Central memory CD8-positive, alpha-beta T cell (primary cell): ENCODE measurements at regions not wholly inside any gene's neighbourhood (a gene's known extent, or its start where the extent isn't known, plus 50 kb on each side); places are given as distances from the start of the nearest gene placed in this dataset.

Experiments
- ATAC-seq: fragments of 150-1000 bp; cut with Tn5 transposase; replicated peaks from 2 replicates; pipeline ENCODE4 v1.10.0; 2022; ENCODE audit warnings: mild to moderate bottlenecking, moderate FRiP score, moderate number of reproducible peaks; ENCODE audit not compliant: poor library complexity, severe bottlenecking; ENCODE audit errors: extremely low read depth
- DNase-seq, 2 donors: peaks; one replicate each; pipeline ENCODE4 v3.0.0; 2021; ENCODE audit warnings: low spot score in 2 of 2
- H3K27ac Mint-ChIP-seq: one replicate; pipeline ENCODE4 v1.8.0; 2022; ENCODE audit warnings: low read depth, mild to moderate bottlenecking, moderate library complexity, mixed read lengths
- H3K27me3 Mint-ChIP-seq: one replicate; pipeline ENCODE4 v1.8.0; 2022; ENCODE audit warnings: mixed read lengths
- H3K36me3 Mint-ChIP-seq: one replicate; pipeline ENCODE4 v1.8.0; 2022; ENCODE audit warnings: mild to moderate bottlenecking, moderate library complexity, mixed read lengths; ENCODE audit not compliant: insufficient read depth
- H3K4me1 Mint-ChIP-seq: one replicate; pipeline ENCODE4 v1.8.0; 2022; ENCODE audit warnings: mixed read lengths
- H3K4me3 Mint-ChIP-seq: one replicate; pipeline ENCODE4 v1.8.0; 2022; ENCODE audit warnings: mild to moderate bottlenecking, moderate library complexity, mixed read lengths
- H3K9me3 Mint-ChIP-seq: one replicate; pipeline ENCODE4 v1.8.0; 2022; ENCODE audit warnings: mixed read lengths

DNA sequence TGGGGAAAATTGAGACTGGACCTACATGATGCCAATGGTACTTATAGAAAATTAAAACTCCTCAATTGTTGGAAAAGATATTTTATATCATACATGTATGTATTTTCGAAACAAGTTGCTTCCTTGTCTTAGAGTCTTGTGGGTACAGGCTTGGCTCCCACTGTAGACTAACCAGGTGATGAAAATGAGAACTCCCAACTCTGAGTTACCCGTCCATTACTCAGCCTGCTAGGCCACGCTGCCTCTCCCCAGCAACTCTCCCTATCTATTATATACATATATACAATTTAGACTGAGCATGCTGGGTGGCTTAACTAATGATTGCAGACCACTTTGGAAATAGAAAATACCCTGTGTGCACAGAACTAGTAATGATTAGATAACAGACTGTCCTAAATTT is 628.7 kb downstream of the LMO4 start:
- Mint-ChIP-seq H3K4me3 (no peak overlapping the region), H3K36me3 (no peaks in the 10 kb centered on the region), H3K27ac (no peak overlapping the region), H3K9me3 (no peaks in the 10 kb centered on the region), H3K4me1 (no peaks in the 10 kb centered on the region), H3K27me3 (peaks cover 39% of the 10 kb centered on the region)
- ATAC-seq = no peak
- DNase-seq = no peak

DNA sequence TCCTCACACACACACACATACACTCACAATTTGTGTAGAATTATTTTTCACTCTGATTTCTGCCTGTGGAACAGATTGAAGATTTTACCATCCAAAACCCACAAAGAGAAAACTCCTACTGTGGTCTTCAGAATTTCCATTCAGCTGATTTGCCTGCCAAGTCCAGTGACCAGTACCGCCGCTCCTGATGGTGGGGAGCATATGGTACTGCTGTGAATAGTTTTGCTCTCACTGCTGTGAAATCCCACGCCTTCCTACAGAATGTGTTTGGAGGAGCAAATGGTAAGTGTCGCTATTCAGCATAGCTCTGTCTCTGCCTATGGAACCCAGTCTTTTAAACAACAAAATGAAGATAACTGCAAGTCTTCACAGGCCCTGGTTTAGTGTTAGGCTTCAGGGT is 629.5 kb downstream of the LMO4 start:
- no peaks in the 10 kb centered on the region for H3K9me3 Mint-ChIP-seq
- H3K4me3 Mint-ChIP-seq = no peak overlapping the region
- ATAC-seq (no peak), DNase-seq (no peak)
- no peaks in the 10 kb centered on the region for H3K4me1 Mint-ChIP-seq
- H3K36me3 Mint-ChIP-seq = no peaks in the 10 kb centered on the region
- peaks cover 36% of the 10 kb centered on the region for H3K27me3 Mint-ChIP-seq
- no peak overlapping the region for H3K27ac Mint-ChIP-seq

DNA sequence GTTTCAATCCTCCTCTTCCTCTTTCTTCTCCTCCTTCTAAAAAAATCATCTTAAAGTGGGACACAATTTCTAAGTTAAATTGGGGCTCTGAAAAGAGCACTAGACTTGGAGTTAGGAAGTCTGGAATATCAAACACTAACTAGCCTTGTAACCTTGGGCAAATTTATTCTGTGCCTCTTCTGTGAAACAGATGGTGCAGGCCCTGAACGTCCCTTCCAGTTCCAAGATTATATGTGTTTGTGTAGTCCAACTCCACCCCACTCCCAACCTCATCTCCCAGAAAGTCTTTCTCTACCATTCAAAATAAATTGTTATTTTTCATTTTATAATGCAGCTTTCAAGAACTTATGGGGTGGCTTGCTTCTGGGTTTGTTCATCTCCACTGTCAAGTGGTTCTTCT is 630.0 kb downstream of the LMO4 start:
- DNase-seq = no peak
- H3K27ac Mint-ChIP-seq = no peak overlapping the region
- H3K27me3 Mint-ChIP-seq = peaks cover 36% of the 10 kb centered on the region
- ATAC-seq = no peak
- no peaks in the 10 kb centered on the region for H3K36me3 Mint-ChIP-seq
- no peaks in the 10 kb centered on the region for H3K4me1 Mint-ChIP-seq
- H3K4me3 Mint-ChIP-seq = no peak overlapping the region
- no peaks in the 10 kb centered on the region for H3K9me3 Mint-ChIP-seq

DNA sequence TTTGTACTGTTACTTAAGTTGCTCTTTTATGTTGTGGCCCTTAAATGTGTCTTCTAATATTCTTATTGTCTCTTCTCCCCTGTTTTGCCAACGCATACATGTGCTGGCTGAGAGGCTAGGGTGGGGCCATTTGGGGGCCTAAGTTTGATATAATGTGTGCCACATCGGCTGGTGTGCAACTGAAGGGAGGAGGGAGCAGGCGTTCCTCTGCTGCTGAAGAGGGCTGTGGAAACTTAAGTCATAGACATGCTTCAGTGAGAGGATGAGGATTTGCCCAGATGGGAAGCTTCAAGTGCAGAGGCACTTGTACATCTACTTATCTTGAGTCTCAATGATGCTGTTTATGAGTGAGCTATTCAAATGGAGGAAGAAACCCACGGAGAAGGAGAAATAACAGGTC is 630.6 kb downstream of the LMO4 start:
- Mint-ChIP-seq H3K9me3 (no peaks in the 10 kb centered on the region), H3K4me1 (no peaks in the 10 kb centered on the region), H3K36me3 (no peaks in the 10 kb centered on the region), H3K27ac (no peak overlapping the region), H3K4me3 (no peak overlapping the region), H3K27me3 (peaks cover 36% of the 10 kb centered on the region)
- ATAC-seq = no peak
- no peak for DNase-seq

DNA sequence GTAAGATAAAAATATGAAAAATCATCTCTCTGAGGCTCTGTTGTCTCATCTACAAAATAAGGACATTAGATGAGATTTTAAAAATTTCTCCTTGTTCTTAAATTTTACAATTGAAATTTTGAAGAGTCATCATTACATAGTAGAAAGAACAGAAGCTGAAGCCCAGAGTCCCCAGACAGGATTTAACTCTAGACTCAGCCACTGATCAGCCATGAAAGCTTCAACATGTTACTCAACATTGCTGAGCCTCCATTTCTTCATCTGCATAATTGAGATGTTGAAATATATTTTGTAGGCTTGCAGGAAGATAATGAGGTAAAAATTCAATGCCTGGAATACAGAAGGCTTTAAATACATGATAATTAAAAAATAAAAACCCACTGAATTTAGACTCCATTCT is 633.3 kb downstream of the LMO4 start:
- ATAC-seq = no peak
- Mint-ChIP-seq H3K27ac (no peak overlapping the region), H3K27me3 (peaks cover 32% of the 10 kb centered on the region), H3K4me3 (no peak overlapping the region), H3K4me1 (no peaks in the 10 kb centered on the region), H3K9me3 (no peaks in the 10 kb centered on the region), H3K36me3 (no peaks in the 10 kb centered on the region)
- no peak for DNase-seq

DNA sequence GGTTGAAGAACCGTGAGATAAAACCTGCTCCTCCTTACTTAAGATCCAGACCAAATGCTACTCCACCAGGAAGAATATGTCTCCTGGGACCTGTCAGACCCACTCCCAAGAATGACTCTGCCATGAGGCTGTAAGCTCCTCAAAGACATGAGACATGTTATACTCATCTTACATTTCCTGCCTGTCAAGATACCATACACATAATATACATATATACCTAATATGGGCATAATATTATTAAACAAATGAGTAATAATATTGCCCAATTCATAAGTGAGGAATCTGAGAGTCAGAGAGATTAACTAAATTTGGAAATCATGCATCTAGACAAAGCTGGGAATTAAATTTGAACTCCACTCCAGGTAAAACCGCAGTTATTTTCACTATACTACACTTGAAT is 634.9 kb downstream of the LMO4 start:
- H3K9me3 Mint-ChIP-seq = no peaks in the 10 kb centered on the region
- peaks cover 24% of the 10 kb centered on the region for H3K27me3 Mint-ChIP-seq
- H3K4me1 Mint-ChIP-seq = no peaks in the 10 kb centered on the region
- DNase-seq (no peak), ATAC-seq (no peak)
- no peak overlapping the region for H3K4me3 Mint-ChIP-seq
- H3K36me3 Mint-ChIP-seq = no peaks in the 10 kb centered on the region
- no peak overlapping the region for H3K27ac Mint-ChIP-seq

DNA sequence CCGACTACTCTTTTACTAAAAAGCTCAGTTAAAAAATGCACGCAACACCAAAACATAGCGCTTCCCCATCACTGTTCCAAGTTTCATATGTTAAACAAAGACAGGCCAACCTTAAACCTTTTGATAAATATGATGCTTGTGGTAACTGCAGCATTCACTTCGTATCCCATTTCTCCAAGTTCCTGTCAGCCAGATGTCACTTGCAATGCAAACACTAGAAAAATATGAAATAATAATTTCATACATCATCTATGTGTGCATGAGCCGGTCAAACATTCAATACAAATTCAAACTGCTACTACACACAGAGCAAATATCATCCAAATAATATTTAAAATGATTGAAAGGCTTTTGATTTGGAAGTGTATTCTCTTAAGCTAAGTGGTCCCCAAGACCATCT is 636.5 kb downstream of the LMO4 start:
- ATAC-seq (no peak), DNase-seq (no peak)
- no peak overlapping the region for H3K27ac Mint-ChIP-seq
- no peak overlapping the region for H3K4me3 Mint-ChIP-seq
- H3K27me3 Mint-ChIP-seq = peaks cover 9% of the 10 kb centered on the region
- H3K9me3 Mint-ChIP-seq = no peaks in the 10 kb centered on the region
- no peaks in the 10 kb centered on the region for H3K4me1 Mint-ChIP-seq
- no peaks in the 10 kb centered on the region for H3K36me3 Mint-ChIP-seq

DNA sequence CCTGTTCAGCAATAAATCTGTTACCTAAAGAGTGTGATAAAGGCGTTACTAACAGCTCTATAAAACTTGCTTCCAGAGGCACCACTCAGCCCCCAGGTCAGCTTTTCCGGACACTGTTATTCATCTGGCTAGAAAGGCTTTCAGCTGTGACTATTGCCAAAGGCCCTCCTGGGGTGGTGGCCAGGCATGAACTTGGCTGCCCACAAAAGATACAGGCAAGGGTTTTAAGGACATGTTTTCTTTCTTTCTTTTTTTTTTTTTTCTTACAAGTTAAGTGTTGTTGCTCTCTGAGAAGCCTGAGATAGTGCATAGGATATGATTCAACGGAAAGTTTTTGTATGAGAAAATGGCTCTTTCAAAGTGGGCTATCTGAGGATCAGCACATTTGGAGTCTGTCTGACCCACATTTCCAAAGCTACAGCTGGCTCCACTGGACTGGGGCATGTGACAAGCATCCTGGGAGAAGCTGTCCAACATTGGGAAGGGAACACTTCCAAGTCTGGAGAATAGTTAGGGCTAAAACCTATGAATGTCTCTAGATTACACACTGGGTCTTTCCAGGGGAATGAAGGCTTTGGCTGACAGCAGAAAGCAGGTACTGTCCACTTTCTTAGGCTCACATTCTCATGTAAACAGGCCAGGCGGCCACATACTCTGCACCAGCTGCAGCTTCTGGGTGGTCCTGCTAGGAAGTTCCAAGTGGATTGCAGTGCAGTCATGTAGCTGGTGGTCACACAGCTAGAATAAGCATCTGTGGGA is 639.7 kb downstream of the LMO4 start:
- H3K4me1 Mint-ChIP-seq = no peaks in the 10 kb centered on the region
- no peak overlapping the region for H3K4me3 Mint-ChIP-seq
- DNase-seq = no peak
- H3K36me3 Mint-ChIP-seq = no peaks in the 10 kb centered on the region
- H3K27ac Mint-ChIP-seq = no peak overlapping the region
- no peaks in the 10 kb centered on the region for H3K9me3 Mint-ChIP-seq
- H3K27me3 Mint-ChIP-seq = peaks cover 19% of the 10 kb centered on the region
- no peak for ATAC-seq

DNA sequence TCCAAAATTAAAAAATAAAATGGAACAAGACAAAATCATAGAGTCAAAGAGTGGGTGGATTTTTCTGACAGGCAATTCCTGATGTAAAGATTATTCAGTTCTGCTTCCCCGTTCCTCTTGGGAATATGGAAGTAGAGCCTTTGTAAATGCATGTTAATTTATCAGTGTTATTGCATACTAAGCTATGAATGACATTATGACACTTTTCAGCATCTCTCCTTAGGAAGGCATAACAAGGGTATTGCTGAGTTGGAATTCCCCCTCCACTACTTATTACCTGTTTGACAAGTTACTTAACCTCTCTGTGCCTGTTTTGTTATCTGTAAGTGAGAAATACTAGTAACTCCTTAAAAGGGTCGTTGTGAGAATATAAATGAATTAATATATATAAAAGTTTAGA is 640.4 kb downstream of the LMO4 start:
- Mint-ChIP-seq H3K9me3 (no peaks in the 10 kb centered on the region), H3K4me1 (no peaks in the 10 kb centered on the region), H3K27ac (no peak overlapping the region), H3K4me3 (no peak overlapping the region), H3K27me3 (peaks cover 19% of the 10 kb centered on the region), H3K36me3 (no peaks in the 10 kb centered on the region)
- no peak for DNase-seq
- no peak for ATAC-seq

DNA sequence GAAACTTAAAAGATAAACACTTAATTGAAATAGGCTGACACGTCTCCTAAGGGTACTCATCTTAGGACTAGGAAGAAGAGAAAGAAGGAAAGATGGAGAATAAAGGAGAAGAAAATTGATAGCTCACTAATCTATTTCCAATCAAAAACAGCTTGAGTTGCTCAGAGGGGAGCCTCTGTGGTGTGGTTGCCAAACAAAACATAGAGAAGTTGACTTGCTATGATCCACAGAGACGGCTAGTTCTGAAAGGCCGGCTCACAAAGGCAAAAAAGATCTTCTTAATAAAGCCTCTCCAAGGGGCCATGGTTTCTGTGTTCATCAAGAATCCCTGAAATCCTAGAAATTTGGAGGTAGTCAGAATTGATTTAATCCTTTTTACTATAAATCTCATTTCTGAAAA is 644.1 kb downstream of the LMO4 start:
- no peak overlapping the region for H3K27ac Mint-ChIP-seq
- DNase-seq = no peak
- H3K36me3 Mint-ChIP-seq = no peaks in the 10 kb centered on the region
- no peaks in the 10 kb centered on the region for H3K4me1 Mint-ChIP-seq
- no peak for ATAC-seq
- H3K9me3 Mint-ChIP-seq = no peaks in the 10 kb centered on the region
- peaks cover 10% of the 10 kb centered on the region for H3K27me3 Mint-ChIP-seq
- H3K4me3 Mint-ChIP-seq = no peak overlapping the region

DNA sequence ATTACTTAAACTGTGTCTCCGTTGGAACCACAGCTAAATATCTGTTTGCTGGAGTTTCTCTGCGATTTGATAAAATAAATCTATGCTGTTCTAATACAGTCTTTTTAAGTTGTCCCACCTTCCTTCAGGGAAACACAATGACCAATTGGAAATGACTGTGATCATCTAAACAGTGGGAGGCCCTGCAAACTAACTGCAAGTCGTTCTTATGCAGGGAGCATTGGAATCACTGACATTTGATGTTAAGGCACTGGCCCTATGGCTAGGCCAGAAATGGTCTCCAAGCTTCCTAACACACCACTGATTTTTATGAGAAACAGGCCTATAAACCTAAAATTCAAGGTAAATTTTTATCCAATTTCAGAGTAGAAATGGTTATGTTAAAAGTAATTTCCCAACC is 645.2 kb downstream of the LMO4 start:
- no peak overlapping the region for H3K27ac Mint-ChIP-seq
- H3K4me1 Mint-ChIP-seq = no peaks in the 10 kb centered on the region
- no peaks in the 10 kb centered on the region for H3K36me3 Mint-ChIP-seq
- no peak overlapping the region for H3K4me3 Mint-ChIP-seq
- no peak for ATAC-seq
- no peaks in the 10 kb centered on the region for H3K9me3 Mint-ChIP-seq
- peaks cover 10% of the 10 kb centered on the region for H3K27me3 Mint-ChIP-seq
- no peak for DNase-seq

DNA sequence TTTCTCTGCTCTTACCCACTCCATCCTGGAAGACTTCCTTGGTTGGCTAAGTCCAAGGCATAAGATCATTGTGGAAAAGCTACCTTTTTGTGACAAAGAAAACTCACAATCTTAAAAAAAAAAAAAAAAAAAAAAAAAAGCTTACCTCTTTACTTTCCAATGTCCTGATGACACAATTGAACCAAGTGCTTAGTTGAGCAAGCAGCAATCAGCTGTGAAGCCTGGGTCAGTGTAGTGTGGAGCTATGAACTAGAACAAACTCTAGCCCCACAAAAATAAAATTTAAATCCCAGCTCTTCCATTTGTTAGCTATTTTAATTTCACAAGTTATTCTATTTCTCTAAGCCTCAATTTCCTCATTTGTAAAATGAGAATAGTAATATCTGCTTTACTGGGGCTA is 647.6 kb downstream of the LMO4 start:
- H3K9me3 Mint-ChIP-seq = no peaks in the 10 kb centered on the region
- H3K4me3 Mint-ChIP-seq = no peak overlapping the region
- ATAC-seq (no peak), DNase-seq (no peak)
- H3K27me3 Mint-ChIP-seq = peaks cover 10% of the 10 kb centered on the region
- no peaks in the 10 kb centered on the region for H3K36me3 Mint-ChIP-seq
- H3K27ac Mint-ChIP-seq = no peak overlapping the region
- no peaks in the 10 kb centered on the region for H3K4me1 Mint-ChIP-seq

DNA sequence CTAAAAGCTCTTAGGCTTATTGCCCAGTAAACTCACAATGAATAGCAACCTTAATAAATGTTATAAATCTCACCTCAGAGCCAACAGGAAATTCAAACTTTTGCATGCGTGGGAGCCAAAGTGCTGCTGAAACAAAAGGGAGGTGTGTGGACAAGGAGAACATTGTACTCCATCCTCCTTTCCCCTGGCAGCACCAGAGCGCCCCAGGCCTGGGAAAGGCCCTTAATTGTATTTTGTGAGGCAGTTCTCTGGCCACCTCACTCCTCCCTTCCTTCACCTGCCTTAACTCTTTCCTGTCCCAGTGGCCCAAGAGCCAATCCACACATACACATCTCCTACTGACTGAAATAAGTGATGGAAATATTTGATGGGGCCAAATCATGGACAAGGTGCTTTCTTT is 648.5 kb downstream of the LMO4 start:
- Mint-ChIP-seq H3K4me3 (no peak overlapping the region), H3K36me3 (no peaks in the 10 kb centered on the region), H3K27me3 (peaks cover 8% of the 10 kb centered on the region), H3K27ac (no peak overlapping the region), H3K4me1 (no peaks in the 10 kb centered on the region), H3K9me3 (no peaks in the 10 kb centered on the region)
- DNase-seq = no peak
- no peak for ATAC-seq

DNA sequence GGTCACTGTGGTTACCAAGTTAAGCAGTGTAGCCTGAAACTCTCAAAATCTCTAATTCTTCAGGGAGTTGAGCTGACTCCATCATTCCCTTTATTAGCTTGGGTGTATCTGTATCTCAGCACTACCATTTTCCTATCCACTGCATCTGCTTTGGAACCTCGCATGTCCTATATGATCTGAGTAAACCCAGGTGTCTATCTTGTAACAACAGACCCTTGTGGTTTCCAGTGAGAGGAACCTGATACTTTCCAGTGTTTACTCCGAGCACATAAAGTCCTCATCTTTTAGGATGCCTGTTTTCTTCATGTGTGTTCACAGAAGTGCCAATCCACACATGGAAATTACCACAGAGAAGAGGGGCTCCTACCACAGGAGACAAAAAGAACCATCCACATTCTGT is 650.4 kb downstream of the LMO4 start:
- no peak overlapping the region for H3K27ac Mint-ChIP-seq
- no peak for DNase-seq
- no peak for ATAC-seq
- no peak overlapping the region for H3K4me3 Mint-ChIP-seq
- H3K27me3 Mint-ChIP-seq = peaks cover 16% of the 10 kb centered on the region
- H3K36me3 Mint-ChIP-seq = no peaks in the 10 kb centered on the region
- no peaks in the 10 kb centered on the region for H3K4me1 Mint-ChIP-seq
- H3K9me3 Mint-ChIP-seq = no peaks in the 10 kb centered on the region
